Nephron (organoid): ENCODE measurements at regions not wholly inside any gene's neighbourhood (a gene's known extent, or its start where the extent isn't known, plus 50 kb on each side); places are given as distances from the start of the nearest gene placed in this dataset.
"Not testable (repeated sequence)": the region's sequence is repeated elsewhere in the genome, so short reads cannot be mapped to it uniquely, and the experiment has no call there.

Experiments
- H3K27ac Mint-ChIP-seq, 3 experiments: 2 replicates each; pipeline ENCODE4 v1.8.0; 2020; ENCODE audit warnings: mixed read lengths in 3 of 3, mild to moderate bottlenecking in 2 of 3, moderate library complexity in 1 of 3
- H3K27me3 Mint-ChIP-seq: 2 replicates; pipeline ENCODE4 v1.8.0; 2021; ENCODE audit warnings: low read depth, mild to moderate bottlenecking, moderate library complexity, mixed read lengths
- H3K36me3 Mint-ChIP-seq: 2 replicates; pipeline ENCODE4 v1.8.0; 2020; ENCODE audit warnings: low read depth, mixed read lengths
- H3K4me1 Mint-ChIP-seq: 2 replicates; pipeline ENCODE4 v1.8.0; 2020; ENCODE audit warnings: mixed read lengths
- H3K4me3 Mint-ChIP-seq, 3 experiments: 2 replicates each; pipeline ENCODE4 v1.8.0; 2020; ENCODE audit warnings: mild to moderate bottlenecking in 3 of 3, mixed read lengths in 3 of 3, moderate library complexity in 2 of 3
- H3K9me3 Mint-ChIP-seq: 2 replicates; pipeline ENCODE4 v1.8.0; 2020; ENCODE audit warnings: mixed read lengths
- CTCF ChIP-seq, 3 experiments: fragments of 200-600 bp; sonication (generic); IDR thresholded peaks; one replicate each; pipeline ENCODE4 v1.5.0; 2021; ENCODE audit warnings: antibody characterized with exemption in 3 of 3; ENCODE audit not compliant: unreplicated experiment in 3 of 3

GRCh38 chr6:112971651-112972050 lies 624.5 kb downstream of the RFPL4B start:
- no peak for TF ChIP-seq CTCF (IDR thresholded peaks at IDR 0.05; ENCODE audit: unreplicated experiment in 3 of 3)
- H3K27me3 Mint-ChIP-seq: no peaks in the 10 kb centered on the region
- H3K9me3 Mint-ChIP-seq: peaks cover 41% of the 10 kb centered on the region
- H3K4me3 Mint-ChIP-seq: no peak overlapping the region
- no peak overlapping the region for H3K27ac Mint-ChIP-seq
- peaks cover 13% of the 10 kb centered on the region for H3K36me3 Mint-ChIP-seq
- no peaks in the 10 kb centered on the region for H3K4me1 Mint-ChIP-seq

GRCh38 chr6:112974931-112975330 lies 627.8 kb downstream of the RFPL4B start:
- not testable (repeated sequence) for H3K27ac Mint-ChIP-seq, H3K4me3 Mint-ChIP-seq, H3K36me3 Mint-ChIP-seq, H3K4me1 Mint-ChIP-seq, H3K27me3 Mint-ChIP-seq
- peaks cover 25% of the 10 kb centered on the region for H3K9me3 Mint-ChIP-seq

GRCh38 chr6:112976579-112976978 lies 629.4 kb downstream of the RFPL4B start:
- H3K27me3 Mint-ChIP-seq, H3K4me3 Mint-ChIP-seq, H3K36me3 Mint-ChIP-seq, H3K27ac Mint-ChIP-seq: not testable (repeated sequence)
- peaks cover 24% of the 10 kb centered on the region for H3K9me3 Mint-ChIP-seq
- peaks cover 10% of the 10 kb centered on the region for H3K4me1 Mint-ChIP-seq

GRCh38 chr6:112979830-112980229 lies 632.7 kb downstream of the RFPL4B start:
- peak overlapping the region; percentile 56 to 91 (median 86) for H3K27ac Mint-ChIP-seq
- no peak for TF ChIP-seq CTCF (IDR thresholded peaks at IDR 0.05; ENCODE audit: unreplicated experiment in 3 of 3)
- H3K9me3 Mint-ChIP-seq: peaks cover 18% of the 10 kb centered on the region
- H3K4me1 Mint-ChIP-seq: peaks cover 16% of the 10 kb centered on the region
- peak overlapping the region in 1 of 3 experiments; percentile 11 for H3K4me3 Mint-ChIP-seq
- peaks cover 6% of the 10 kb centered on the region for H3K36me3 Mint-ChIP-seq
- H3K27me3 Mint-ChIP-seq: no peaks in the 10 kb centered on the region

GRCh38 chr6:112980676-112981075 lies 633.5 kb downstream of the RFPL4B start:
- no peak for TF ChIP-seq CTCF (IDR thresholded peaks at IDR 0.05; ENCODE audit: unreplicated experiment in 3 of 3)
- Mint-ChIP-seq H3K27ac (peak overlapping the region in 1 of 3 experiments; percentile 27), H3K4me1 (peaks cover 21% of the 10 kb centered on the region), H3K4me3 (no peak overlapping the region), H3K9me3 (peaks cover 10% of the 10 kb centered on the region), H3K36me3 (no peaks in the 10 kb centered on the region), H3K27me3 (no peaks in the 10 kb centered on the region)

GRCh38 chr6:112983713-112984261 lies 636.7 kb downstream of the RFPL4B start:
- Mint-ChIP-seq H3K4me1 (peaks cover 27% of the 10 kb centered on the region), H3K27me3 (no peaks in the 10 kb centered on the region), H3K4me3 (no peak overlapping the region), H3K9me3 (no peaks in the 10 kb centered on the region), H3K27ac (peak overlapping the region; percentile 17 to 91 (median 58)), H3K36me3 (no peaks in the 10 kb centered on the region)
- no peak for TF ChIP-seq CTCF (IDR thresholded peaks at IDR 0.05; ENCODE audit: unreplicated experiment in 3 of 3)

- TF ChIP-seq CTCF (IDR thresholded peaks at IDR 0.05; ENCODE audit: unreplicated experiment in 3 of 3): no peak
- Mint-ChIP-seq H3K27me3 (no peaks in the 10 kb centered on the region), H3K9me3 (peaks cover 4% of the 10 kb centered on the region), H3K4me1 (peaks cover 22% of the 10 kb centered on the region), H3K4me3 (no peak overlapping the region), H3K27ac (peak overlapping the region in 1 of 3 experiments; percentile 75), H3K36me3 (no peaks in the 10 kb centered on the region)
Measured at GRCh38 chr6:112984899-112985298, 637.8 kb downstream of the RFPL4B start.
